HepG2 (cell line): ENCODE measurements at regions not wholly inside any gene's neighbourhood (a gene's known extent, or its start where the extent isn't known, plus 50 kb on each side); places are given as distances from the start of the nearest gene placed in this dataset.

Experiments
- ARNT2 ChIP-seq: sonication (generic); formaldehyde crosslinking; IDR thresholded peaks from 2 replicates; pipeline ENCODE4 v1.8.0; 2022; ENCODE audit warnings: mild to moderate bottlenecking, low read depth, missing genetic modification reagents, moderate library complexity
- CREB1 ChIP-seq, 2 experiments: fragments of 450-650 bp in 1 of 2; IDR thresholded peaks; 2 replicates each; pipeline ENCODE4 v1.6.1; 2016 to 2017; ENCODE audit warnings: control low read depth in 1 of 2, mild to moderate bottlenecking in 1 of 2, missing compliant biosample characterization in 1 of 2, missing genetic modification characterization in 1 of 2
- NR3C1 ChIP-seq: sonication (generic); formaldehyde crosslinking; IDR thresholded peaks from 2 replicates; pipeline ENCODE4 v1.4.0; 2020; ENCODE audit warnings: missing genetic modification reagents
- TCF7L2 ChIP-seq: IDR thresholded peaks from 2 replicates; pipeline ENCODE4 v1.6.1; 2011; ENCODE audit warnings: mild to moderate bottlenecking, low read depth, low read length, moderate library complexity
- ZBTB1 ChIP-seq: sonication (generic); formaldehyde crosslinking; IDR thresholded peaks from 2 replicates; pipeline ENCODE4 v1.4.0; 2020; ENCODE audit warnings: missing genetic modification reagents, borderline replicate concordance
- TF ChIP-seq, protein P1 (sequence below): sonication (generic); formaldehyde crosslinking; IDR thresholded peaks from 2 replicates; pipeline ENCODE4 v1.5.0; 2020; ENCODE audit warnings: mild to moderate bottlenecking, missing genetic modification reagents, moderate library complexity
- TF ChIP-seq, protein P2 (sequence below): IDR thresholded peaks from 2 replicates; pipeline ENCODE4 v1.6.1; 2016
- TF ChIP-seq, protein P3 (sequence below): IDR thresholded peaks from 2 replicates; pipeline ENCODE4 v1.6.1; 2012; ENCODE audit warnings: inconsistent platforms

DNA sequence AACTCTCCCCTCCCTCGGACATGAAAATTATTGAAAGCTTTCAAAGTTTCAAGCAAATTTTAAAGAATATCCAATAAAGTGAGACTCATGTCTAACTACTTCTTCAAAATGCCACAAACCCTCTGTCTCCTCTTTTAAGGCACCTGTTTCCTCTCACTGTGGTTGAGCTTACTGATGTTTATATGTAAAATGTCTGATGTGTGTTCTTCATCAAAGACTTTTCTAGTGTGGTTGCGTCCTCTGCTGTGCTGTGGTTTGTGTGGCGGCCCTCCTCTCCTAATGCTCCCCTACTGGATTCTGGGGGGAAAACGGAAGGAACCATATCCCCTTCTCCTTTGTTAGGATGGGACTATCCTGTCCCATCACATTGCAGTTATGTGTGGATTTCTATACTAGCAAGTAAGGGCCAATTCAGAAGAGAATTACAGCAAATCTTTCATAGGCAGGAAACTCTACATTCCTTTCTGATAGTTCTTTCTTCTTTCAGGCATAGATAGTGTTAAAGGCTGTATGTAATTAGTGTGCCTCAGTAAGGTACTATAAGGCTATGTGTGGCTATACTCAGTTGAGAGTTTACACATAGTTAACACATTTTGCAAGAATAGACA is 221.0 kb upstream of the GPRIN3 start:
- TF ChIP-seq ZBTB1 (CRISPR knock-in tag) (no peak), ARNT2 (CRISPR knock-in tag) (no peak), NR3C1 (no peak), CREB1 (IDR thresholded peaks at IDR 0.05) (no peak), CREB1 (CRISPR knock-in tag; IDR thresholded peaks at IDR 0.05) (no peak), TCF7L2 (no peak)
- TF ChIP-seq, protein P1, sequence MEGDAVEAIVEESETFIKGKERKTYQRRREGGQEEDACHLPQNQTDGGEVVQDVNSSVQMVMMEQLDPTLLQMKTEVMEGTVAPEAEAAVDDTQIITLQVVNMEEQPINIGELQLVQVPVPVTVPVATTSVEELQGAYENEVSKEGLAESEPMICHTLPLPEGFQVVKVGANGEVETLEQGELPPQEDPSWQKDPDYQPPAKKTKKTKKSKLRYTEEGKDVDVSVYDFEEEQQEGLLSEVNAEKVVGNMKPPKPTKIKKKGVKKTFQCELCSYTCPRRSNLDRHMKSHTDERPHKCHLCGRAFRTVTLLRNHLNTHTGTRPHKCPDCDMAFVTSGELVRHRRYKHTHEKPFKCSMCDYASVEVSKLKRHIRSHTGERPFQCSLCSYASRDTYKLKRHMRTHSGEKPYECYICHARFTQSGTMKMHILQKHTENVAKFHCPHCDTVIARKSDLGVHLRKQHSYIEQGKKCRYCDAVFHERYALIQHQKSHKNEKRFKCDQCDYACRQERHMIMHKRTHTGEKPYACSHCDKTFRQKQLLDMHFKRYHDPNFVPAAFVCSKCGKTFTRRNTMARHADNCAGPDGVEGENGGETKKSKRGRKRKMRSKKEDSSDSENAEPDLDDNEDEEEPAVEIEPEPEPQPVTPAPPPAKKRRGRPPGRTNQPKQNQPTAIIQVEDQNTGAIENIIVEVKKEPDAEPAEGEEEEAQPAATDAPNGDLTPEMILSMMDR (CRISPR knock-in tag): no peak
- TF ChIP-seq, protein P2, sequence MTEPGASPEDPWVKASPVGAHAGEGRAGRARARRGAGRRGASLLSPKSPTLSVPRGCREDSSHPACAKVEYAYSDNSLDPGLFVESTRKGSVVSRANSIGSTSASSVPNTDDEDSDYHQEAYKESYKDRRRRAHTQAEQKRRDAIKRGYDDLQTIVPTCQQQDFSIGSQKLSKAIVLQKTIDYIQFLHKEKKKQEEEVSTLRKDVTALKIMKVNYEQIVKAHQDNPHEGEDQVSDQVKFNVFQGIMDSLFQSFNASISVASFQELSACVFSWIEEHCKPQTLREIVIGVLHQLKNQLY (CRISPR knock-in tag): no peak
- TF ChIP-seq, protein P3, sequence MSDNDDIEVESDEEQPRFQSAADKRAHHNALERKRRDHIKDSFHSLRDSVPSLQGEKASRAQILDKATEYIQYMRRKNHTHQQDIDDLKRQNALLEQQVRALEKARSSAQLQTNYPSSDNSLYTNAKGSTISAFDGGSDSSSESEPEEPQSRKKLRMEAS: no peak
